ENCODE measurements at regions not wholly inside any gene's neighbourhood (a gene's known extent, or its start where the extent isn't known, plus 50 kb on each side); places are given as distances from the start of the nearest gene placed in this dataset.

DNA sequence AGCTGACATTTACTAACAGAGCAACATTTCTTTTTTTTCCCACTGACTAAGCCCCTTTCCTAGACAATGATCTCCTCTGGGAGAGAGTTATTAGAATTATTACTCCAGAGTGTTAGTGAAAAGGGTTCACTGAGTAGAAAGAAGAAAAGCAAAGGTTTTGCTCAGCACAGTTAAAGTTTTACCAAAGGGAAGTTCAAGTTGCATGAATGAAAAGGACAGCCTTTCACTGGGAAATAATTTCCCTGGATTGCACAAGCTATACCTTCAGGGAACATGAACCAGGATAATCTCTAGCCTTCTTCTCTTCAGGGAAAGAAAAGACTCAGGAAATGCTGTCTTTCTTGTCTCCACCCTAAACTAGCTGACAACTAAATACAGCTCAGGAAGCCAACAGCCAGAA lies 71.4 kb upstream of the ESRRG start:
- DNase-seq: no peak

DNA sequence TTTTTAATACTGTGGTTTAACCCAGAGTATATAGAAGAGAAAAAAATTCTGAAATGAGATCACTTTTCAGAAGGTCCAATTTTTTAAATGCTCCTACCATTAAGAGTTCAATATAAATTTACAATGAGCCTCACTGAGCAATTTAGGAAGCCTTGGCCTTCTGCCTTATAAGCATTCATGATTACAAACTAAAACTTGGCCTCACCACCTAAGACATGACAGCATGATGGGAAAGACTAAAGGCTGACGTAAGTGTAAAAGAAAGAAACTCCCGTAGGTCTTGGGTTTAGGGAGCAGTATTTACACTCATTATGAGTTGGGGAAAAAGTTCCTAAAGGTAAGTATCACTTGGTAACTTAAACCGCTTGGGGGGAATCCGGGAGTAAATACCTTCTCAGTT lies 70.7 kb upstream of the ESRRG start:
- DNase-seq: no peak

DNA sequence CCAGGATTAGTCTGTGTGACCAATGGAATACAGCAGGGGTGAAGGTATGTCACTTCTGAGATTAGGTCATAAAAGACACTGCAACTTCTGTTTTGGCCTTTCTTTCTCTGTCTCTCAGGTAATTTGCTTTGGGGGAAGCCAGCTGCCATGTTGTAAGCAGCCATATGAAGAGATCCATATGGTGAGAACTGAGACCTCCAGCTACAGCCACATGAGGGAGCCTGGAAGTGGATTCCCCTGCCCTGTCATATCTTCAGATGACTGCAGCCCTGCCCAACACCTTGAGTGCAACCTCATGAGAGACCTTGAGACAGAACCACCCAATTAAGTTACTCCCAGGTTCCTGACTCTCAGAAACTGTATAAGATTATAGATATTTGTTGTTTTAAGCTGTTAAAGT lies 70.1 kb upstream of the ESRRG start:
- DNase-seq: no peak

GRCh38 chr1:216788671-216789070 lies 65.4 kb upstream of the ESRRG start:
- no peak for DNase-seq

GRCh38 chr1:216785737-216786136 lies 62.5 kb upstream of the ESRRG start:
- no peak for DNase-seq

GRCh38 chr1:216785221-216785620 lies 62.0 kb upstream of the ESRRG start:
- DNase-seq: no peak

DNA sequence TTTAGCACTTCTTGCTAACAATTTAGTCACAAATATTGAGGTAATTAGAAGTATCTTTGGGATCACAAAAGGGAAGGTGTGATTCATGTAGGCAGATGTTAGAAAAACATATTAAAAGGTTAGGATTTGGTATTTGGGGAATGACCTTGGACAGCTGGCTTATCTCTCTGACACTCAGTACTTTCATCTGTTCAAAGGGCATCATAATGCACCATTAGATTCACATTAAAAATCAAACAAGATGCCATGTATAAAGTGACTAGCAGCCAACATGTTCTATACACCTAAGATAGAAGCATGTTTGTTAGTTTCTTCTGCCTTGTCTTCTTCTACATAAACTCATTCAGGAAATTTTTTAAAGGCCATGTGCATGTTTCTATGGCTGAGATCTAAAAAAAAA lies 56.5 kb upstream of the ESRRG start:
- no peak for DNase-seq

DNA sequence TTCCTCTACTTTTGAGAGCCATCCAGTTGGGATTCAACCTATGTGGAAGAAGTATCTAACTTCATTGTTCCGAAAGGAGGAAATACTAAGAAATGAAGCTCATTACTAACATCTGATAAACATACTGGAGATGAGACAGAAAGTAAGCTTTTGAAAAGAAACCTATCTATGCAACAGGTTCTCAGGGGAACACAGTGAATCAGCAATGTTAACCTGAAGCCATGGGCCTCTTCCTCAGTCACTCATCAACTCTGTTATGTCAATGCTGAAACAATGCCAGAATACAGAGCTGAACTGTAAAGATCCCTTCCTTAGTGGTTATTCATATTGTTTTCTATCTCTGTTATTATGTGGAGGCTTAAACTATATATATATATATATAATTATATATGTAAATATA lies 55.5 kb upstream of the ESRRG start:
- DNase-seq: no peak

GRCh38 chr1:216777148-216777547 lies 53.9 kb upstream of the ESRRG start:
- DNase-seq: no peak
